H1 (cell line): ENCODE measurements at regions not wholly inside any gene's neighbourhood (a gene's known extent, or its start where the extent isn't known, plus 50 kb on each side); places are given as distances from the start of the nearest gene placed in this dataset.

Source experiments
- CTCF ChIA-PET: fragments of 300-600 bp; sonication (Branson Sonifier 250); formaldehyde crosslinking; loops from one replicate; lab custom pipeline; 2021; ENCODE audit not compliant: partially characterized antibody; lab: Charles Lee
- POLR2A ChIA-PET: fragments of 300-600 bp; sonication (Branson Sonifier 250); formaldehyde crosslinking; loops from one replicate; lab custom pipeline; 2021; ENCODE audit warnings: inconsistent platforms; ENCODE audit not compliant: partially characterized antibody; lab: Charles Lee
- DNase-seq, 2 experiments: peaks; one replicate each; pipeline versions ENCODE4 v3.0.0 to v3.0.0-alpha.2; 2010 to 2022; ENCODE audit warnings: low spot score in 2 of 2, low read depth in 1 of 2, mixed read lengths in 1 of 2
- FAIRE-seq: peaks from 2 replicates; lab custom pipeline; 2011; peaks lifted over from hg19 to GRCh38; lab: Jason Lieb, UNC
- H2AFZ ChIP-seq: 2 replicates; pipeline ENCODE4 v1.8.1; 2012; ENCODE audit warnings: low read length, inconsistent platforms
- H2AK5ac ChIP-seq: 2 replicates; pipeline ENCODE4 v1.6.1; 2013; ENCODE audit warnings: low read depth, low read length
- H2BK120ac ChIP-seq: replicated peaks from 2 replicates; pipeline ENCODE3; 2013; ENCODE audit warnings: low read depth, low read length, inconsistent platforms
- H2BK12ac ChIP-seq: 2 replicates; pipeline ENCODE4 v1.6.1; 2013; ENCODE audit warnings: low read depth, low read length
- H2BK15ac ChIP-seq: 2 replicates; pipeline ENCODE4 v1.6.1; 2013; ENCODE audit warnings: low read length
- H2BK20ac ChIP-seq: 2 replicates; pipeline ENCODE4 v1.6.1; 2013; ENCODE audit warnings: low read length
- H2BK5ac ChIP-seq: 2 replicates; pipeline ENCODE4 v1.6.1; 2013; ENCODE audit warnings: low read depth, low read length
- H3K14ac ChIP-seq: 2 replicates; pipeline ENCODE4 v1.6.1; 2013; ENCODE audit warnings: inconsistent platforms; ENCODE audit not compliant: insufficient read length
- H3K18ac ChIP-seq: 2 replicates; pipeline ENCODE4 v1.6.1; 2013; ENCODE audit warnings: low read length; ENCODE audit errors: extremely low read depth
- H3K23ac ChIP-seq: 2 replicates; pipeline ENCODE4 v1.6.1; 2013; ENCODE audit warnings: inconsistent platforms; ENCODE audit not compliant: insufficient read length
- H3K23me2 ChIP-seq: 2 replicates; pipeline ENCODE4 v1.6.1; 2013; ENCODE audit warnings: low read depth, low read length
- H3K27ac ChIP-seq: 2 replicates; pipeline ENCODE4 v1.6.1; 2011; ENCODE audit warnings: low read depth, low read length, inconsistent platforms
- H3K27me3 ChIP-seq, 4 experiments: replicated peaks in 1 of 4; 1 replicate in 1 of 4; 2 replicates in 3 of 4; pipeline versions ENCODE4 v1.6.1 to v1.8.1; 2011 to 2013; ENCODE audit warnings: low read length in 3 of 4, mild to moderate bottlenecking in 3 of 4, inconsistent platforms in 2 of 4, mixed read lengths in 2 of 4, moderate library complexity in 1 of 4; ENCODE audit not compliant: control insufficient read depth in 3 of 4, insufficient read depth in 3 of 4; ENCODE audit errors: extremely low read depth in 1 of 4
- H3K36me3 ChIP-seq, 4 experiments: 2 replicates each; pipeline versions ENCODE4 v1.6.1 to v1.8.1; 2011 to 2013; ENCODE audit warnings: mild to moderate bottlenecking in 4 of 4, low read length in 3 of 4, moderate library complexity in 2 of 4, control low read depth in 1 of 4, inconsistent platforms in 1 of 4; ENCODE audit not compliant: insufficient read depth in 4 of 4, control insufficient read depth in 2 of 4
- H3K4ac ChIP-seq: replicated peaks from 2 replicates; pipeline ENCODE3; 2013; ENCODE audit warnings: low read length, low read depth, mixed read lengths, inconsistent platforms; ENCODE audit not compliant: insufficient read length
- H3K4me1 ChIP-seq, 4 experiments: replicated peaks in 1 of 4; 1 replicate in 1 of 4; 2 replicates in 3 of 4; pipeline versions ENCODE4 v1.6.1 to v1.8.1; 2011 to 2013; ENCODE audit warnings: low read length in 3 of 4, inconsistent platforms in 2 of 4, mixed read lengths in 1 of 4; ENCODE audit not compliant: insufficient read depth in 4 of 4, control insufficient read depth in 3 of 4
- H3K4me2 ChIP-seq, 2 experiments: 2 replicates each; pipeline versions ENCODE4 v1.6.1 to v1.8.1; 2011 to 2013; ENCODE audit warnings: low read depth in 2 of 2, low read length in 2 of 2, control low read depth in 1 of 2, inconsistent platforms in 1 of 2, mild to moderate bottlenecking in 1 of 2; ENCODE audit not compliant: insufficient read depth in 1 of 2
- H3K4me3 ChIP-seq, 4 experiments: fragments of 200-600, 300-600 bp in 1 of 4; sonication (generic), shearing (Covaris generic), sonication (Bioruptor Twin) in 1 of 4; 2 replicates each; pipeline versions ENCODE4 v1.5.1 to v1.8.1; 2011 to 2016; ENCODE audit warnings: low read length in 4 of 4, low read depth in 3 of 4, control low read depth in 2 of 4, inconsistent platforms in 2 of 4, mild to moderate bottlenecking in 2 of 4, mixed read lengths in 1 of 4, moderate library complexity in 1 of 4; ENCODE audit not compliant: insufficient read depth in 2 of 4; ENCODE audit errors: extremely low read depth in 1 of 4
- H3K56ac ChIP-seq: replicated peaks from 2 replicates; pipeline ENCODE3; 2013; ENCODE audit warnings: low read depth, mild to moderate bottlenecking, mixed read lengths, low read length, inconsistent platforms; ENCODE audit not compliant: insufficient read length
- H3K79me1 ChIP-seq: 2 replicates; pipeline ENCODE4 v1.6.1; 2013; ENCODE audit warnings: low read depth, low read length, control low read depth
- H3K79me2 ChIP-seq, 2 experiments: 2 replicates each; pipeline versions ENCODE4 v1.6.1 to v1.8.1; 2012 to 2013; ENCODE audit warnings: low read length in 2 of 2, mild to moderate bottlenecking in 2 of 2, inconsistent platforms in 1 of 2; ENCODE audit not compliant: insufficient read depth in 2 of 2, control insufficient read depth in 1 of 2
- H3K9ac ChIP-seq, 4 experiments: replicated peaks in 1 of 4; 1 replicate in 1 of 4; 2 replicates in 3 of 4; pipeline versions ENCODE4 v1.6.1 to v1.8.1; 2011 to 2013; ENCODE audit warnings: low read depth in 3 of 4, low read length in 3 of 4, control low read depth in 2 of 4, mild to moderate bottlenecking in 2 of 4, moderate library complexity in 2 of 4, inconsistent platforms in 1 of 4; ENCODE audit errors: extremely low read depth in 1 of 4
- H3K9me3 ChIP-seq, 2 experiments: 2 replicates each; pipeline versions ENCODE4 v1.6.1 to v1.8.1; 2012 to 2013; ENCODE audit warnings: mild to moderate bottlenecking in 2 of 2, moderate library complexity in 2 of 2, control low read depth in 1 of 2, inconsistent platforms in 1 of 2, low read depth in 1 of 2, low read length in 1 of 2, mixed read lengths in 1 of 2; ENCODE audit not compliant: insufficient read depth in 2 of 2
- H4K20me1 ChIP-seq, 2 experiments: replicated peaks in 1 of 2; 2 replicates each; pipeline versions ENCODE3 to v1.8.1; 2011 to 2013; ENCODE audit warnings: inconsistent platforms in 2 of 2, low read length in 2 of 2, mild to moderate bottlenecking in 1 of 2; ENCODE audit not compliant: insufficient read depth in 2 of 2, control insufficient read depth in 1 of 2
- H4K5ac ChIP-seq: 2 replicates; pipeline ENCODE4 v1.6.1; 2013; ENCODE audit warnings: low read length, low read depth, mixed read lengths, inconsistent platforms; ENCODE audit not compliant: insufficient read length
- H4K8ac ChIP-seq: 2 replicates; pipeline ENCODE4 v1.8.0; 2013; ENCODE audit warnings: mild to moderate bottlenecking, moderate library complexity, low read length, inconsistent platforms; ENCODE audit not compliant: insufficient read depth; ENCODE audit errors: extremely low read depth
- H4K91ac ChIP-seq: replicated peaks from 2 replicates; pipeline ENCODE3; 2013; ENCODE audit warnings: low read length, mixed read lengths, inconsistent platforms; ENCODE audit not compliant: insufficient read length
- ASH2L ChIP-seq: fragments of 200-600, 300-600 bp; sonication (generic); IDR thresholded peaks from one replicate; pipeline ENCODE4 v1.7.1; 2017; ENCODE audit warnings: low read length
- BCL11A ChIP-seq, 2 experiments: IDR thresholded peaks; one replicate each; pipeline ENCODE4 v1.6.1; 2011; ENCODE audit warnings: low read depth in 2 of 2, low read length in 2 of 2, mild to moderate bottlenecking in 2 of 2
- BRCA1 ChIP-seq: IDR thresholded peaks from 2 replicates; pipeline ENCODE4 v1.6.1; 2012; ENCODE audit warnings: low read depth, low read length, improper control_type of control experiment
- CBX5 ChIP-seq: fragments of 300-800, 300-1000 bp; sonication (generic); IDR thresholded peaks from 2 replicates; pipeline ENCODE4 v1.7.1; 2016; ENCODE audit warnings: antibody characterized with exemption, low read length, low read depth
- CHD1 ChIP-seq: IDR thresholded peaks from 2 replicates; pipeline ENCODE4 v1.6.1; 2012; ENCODE audit warnings: low read depth, low read length, improper control_type of control experiment
- CTBP2 ChIP-seq: IDR thresholded peaks from 2 replicates; pipeline ENCODE4 v1.7.0; 2011; ENCODE audit warnings: borderline replicate concordance, mild to moderate bottlenecking, moderate library complexity, mixed read lengths, low read length; ENCODE audit not compliant: insufficient read depth, insufficient read length
- PHF8 ChIP-seq: fragments of 200-600 bp; sonication (generic); conservative IDR thresholded peaks from 2 replicates; pipeline ENCODE4 v1.7.1; 2012; ENCODE audit warnings: low read depth, mild to moderate bottlenecking, inconsistent platforms, low read length, moderate library complexity
- POLR2AphosphoS5 ChIP-seq: IDR thresholded peaks from 2 replicates; pipeline ENCODE4 v1.6.1; 2011; ENCODE audit warnings: low read depth, low read length
- RFX5 ChIP-seq: IDR thresholded peaks from 2 replicates; pipeline ENCODE4 v1.6.1; 2011; ENCODE audit warnings: low read depth, low read length, improper control_type of control experiment, borderline replicate concordance
- SIRT6 ChIP-seq: IDR thresholded peaks from one replicate; pipeline ENCODE4 v1.7.1; 2012; ENCODE audit warnings: low read length, inconsistent platforms
- SP4 ChIP-seq: IDR thresholded peaks from 2 replicates; pipeline ENCODE4 v1.6.1; 2012; ENCODE audit warnings: low read length, inconsistent platforms
- TAF7 ChIP-seq: optimal IDR thresholded peaks from 2 replicates; pipeline ENCODE3; 2011; ENCODE audit warnings: low read depth, mild to moderate bottlenecking, inconsistent platforms, low read length, moderate library complexity, borderline replicate concordance
- TBP ChIP-seq: IDR thresholded peaks from 2 replicates; pipeline ENCODE4 v1.6.1; 2011; ENCODE audit warnings: low read depth, low read length, improper control_type of control experiment
- TEAD4 ChIP-seq: IDR thresholded peaks from 2 replicates; pipeline ENCODE4 v1.6.1; 2012; ENCODE audit warnings: low read depth, low read length, inconsistent platforms, mixed read lengths
- WGBS, 2 experiments: shearing (Covaris generic) in 1 of 2; methylation state at CpG; one replicate each; pipeline versions ENCODE4 v1.1.6 to v1.1.7; 2013 to 2015; ENCODE audit warnings: low lambda C conversion rate in 2 of 2, mixed read lengths in 2 of 2, inconsistent platforms in 1 of 2, low coverage in 1 of 2, missing lambda C conversion rate in 1 of 2; ENCODE audit not compliant: insufficient replicate concordance in 2 of 2, insufficient coverage in 1 of 2, insufficient read length in 1 of 2; ENCODE audit errors: extremely low coverage in 1 of 2, missing lambda C conversion rate in 1 of 2; 5-methylcytosine and 5-hydroxymethylcytosine counted together
- TF ChIP-seq, protein P1 (sequence below): IDR thresholded peaks from 2 replicates; pipeline ENCODE4 v1.6.1; 2012; ENCODE audit warnings: inconsistent platforms

DNA sequence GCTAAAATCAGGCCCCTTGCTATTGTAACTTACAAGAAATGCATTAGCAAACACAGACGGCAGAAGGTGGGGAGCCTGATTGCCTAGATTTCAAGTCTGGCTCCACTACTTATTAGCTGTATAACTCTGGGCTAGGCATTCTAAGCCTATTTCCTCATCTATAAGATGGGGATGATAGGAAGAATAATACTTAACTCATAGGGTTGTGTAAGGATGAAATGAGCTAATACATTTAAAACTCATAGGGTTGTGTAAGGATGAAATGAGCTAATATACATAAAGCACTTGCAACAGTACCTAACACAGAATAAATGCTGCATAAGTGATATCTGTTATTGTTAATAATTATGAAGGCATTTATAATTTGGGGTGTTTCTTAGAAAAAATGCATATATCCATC, 60.1 kb upstream of the DIO2 start:
- DNase-seq, result no peak
- TF ChIP-seq, protein P1, sequence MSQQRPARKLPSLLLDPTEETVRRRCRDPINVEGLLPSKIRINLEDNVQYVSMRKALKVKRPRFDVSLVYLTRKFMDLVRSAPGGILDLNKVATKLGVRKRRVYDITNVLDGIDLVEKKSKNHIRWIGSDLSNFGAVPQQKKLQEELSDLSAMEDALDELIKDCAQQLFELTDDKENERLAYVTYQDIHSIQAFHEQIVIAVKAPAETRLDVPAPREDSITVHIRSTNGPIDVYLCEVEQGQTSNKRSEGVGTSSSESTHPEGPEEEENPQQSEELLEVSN, result no peak
- TF ChIP-seq TBP, result no peak
- no peak for TF ChIP-seq SIRT6
- no peak for TF ChIP-seq POLR2AphosphoS5
- no peak for TF ChIP-seq PHF8
- TF ChIP-seq TAF7, result no peak
- TF ChIP-seq TEAD4, result no peak
- TF ChIP-seq RFX5, result no peak
- TF ChIP-seq CTBP2, result no peak
- TF ChIP-seq CHD1, result no peak
- TF ChIP-seq ASH2L, result no peak
- no peak for TF ChIP-seq SP4
- TF ChIP-seq CBX5, result no peak
- TF ChIP-seq BCL11A (IDR thresholded peaks at IDR 0.05; ENCODE audit: low read depth in 2 of 2, low read length in 2 of 2), result no peak
- no peak for TF ChIP-seq BRCA1
- FAIRE-seq, result no peak
- no peaks in the 10 kb centered on the region for H3K9me3 ChIP-seq
- H3K79me1 ChIP-seq, result no peaks in the 10 kb centered on the region
- no peaks in the 10 kb centered on the region for H3K4me1 ChIP-seq
- no peak overlapping the region for H2BK5ac ChIP-seq
- H3K4ac ChIP-seq, result no peak overlapping the region
- no peaks in the 10 kb centered on the region for H3K79me2 ChIP-seq
- H2BK15ac ChIP-seq, result no peak overlapping the region
- H3K36me3 ChIP-seq, result no peaks in the 10 kb centered on the region
- no peak overlapping the region for H2AK5ac ChIP-seq
- 88% methylated on average over 1 of the region's 1 CpG; no CpG with 5 or more reads in 1 of the 2 experiments for WGBS, 2 experiments
- H3K27ac ChIP-seq, result no peak overlapping the region
- no peak overlapping the region for H3K56ac ChIP-seq
- H4K5ac ChIP-seq, result no peak overlapping the region
- no peak overlapping the region for H2BK12ac ChIP-seq
- no peak overlapping the region for H3K14ac ChIP-seq
- H4K91ac ChIP-seq, result no peak overlapping the region
- H3K23me2 ChIP-seq, result no peaks in the 10 kb centered on the region
- H4K8ac ChIP-seq, result no peak overlapping the region
- ChIA-PET CTCF (interaction anchor here (1.2 kb wide), 1 partner anchor 41 kb away, joined by 3 read pairs; no protein-coding TSS in a partner anchor), POLR2A (no interaction called here)
- H3K18ac ChIP-seq, result no peak overlapping the region
- no peaks in the 10 kb centered on the region for H3K27me3 ChIP-seq
- H3K9ac ChIP-seq, result no peak overlapping the region
- H3K23ac ChIP-seq, result no peak overlapping the region
- no peak overlapping the region for H2AFZ ChIP-seq
- no peak overlapping the region for H2BK20ac ChIP-seq
- H3K4me3 ChIP-seq, result no peak overlapping the region
- H3K4me2 ChIP-seq, result no peak overlapping the region
- no peak overlapping the region for H2BK120ac ChIP-seq
- H4K20me1 ChIP-seq, result no peaks in the 10 kb centered on the region
